ENCODE measurements at regions not wholly inside any gene's neighbourhood (a gene's known extent, or its start where the extent isn't known, plus 50 kb on each side); places are given as distances from the start of the nearest gene placed in this dataset.

GRCh38 chr6:93079061-93079460, 340.3 kb downstream of the EPHA7 start:
- Histone ChIP-seq H3K9ac (replicated peaks in 1 of 4; ENCODE audit: extremely low read depth in 1 of 4, low read depth in 3 of 4, low read length in 3 of 4) (no peak overlapping the region), H3K27ac (ENCODE audit: low read depth, low read length) (no peak overlapping the region), H3K23ac (ENCODE audit: insufficient read length) (no peak overlapping the region), H2BK12ac (ENCODE audit: low read depth, low read length) (no peak overlapping the region), H3K23me2 (ENCODE audit: low read depth, low read length) (no peaks in the 10 kb centered on the region), H3K4me1 (replicated peaks in 1 of 4; ENCODE audit: control insufficient read depth in 3 of 4, insufficient read depth in 4 of 4, low read length in 3 of 4) (peaks cover 0 to 4% (median 0%) of the 10 kb centered on the region in 4 experiments; a peak in 1 of 7 replicates), H2AK5ac (ENCODE audit: low read depth, low read length) (no peak overlapping the region), H4K91ac (replicated peaks; ENCODE audit: insufficient read length, low read length) (no peak overlapping the region), H2BK120ac (replicated peaks; ENCODE audit: low read depth, low read length) (no peak overlapping the region), H2BK5ac (ENCODE audit: low read depth, low read length) (no peak overlapping the region), H4K20me1 (replicated peaks in 1 of 2; ENCODE audit: control insufficient read depth in 1 of 2, insufficient read depth in 2 of 2, low read length in 2 of 2) (no peaks in the 10 kb centered on the region), H2BK20ac (ENCODE audit: low read length) (no peak overlapping the region), H4K5ac (ENCODE audit: insufficient read length, low read depth, low read length) (no peak overlapping the region), H3K56ac (replicated peaks; ENCODE audit: insufficient read length, low read depth, low read length) (no peak overlapping the region), H3K9me3 (ENCODE audit: insufficient read depth in 2 of 2, low read depth in 1 of 2, low read length in 1 of 2) (0 out of 4 replicates have a peak, but pooled peaks cover 0 to 3% of the 10 kb centered on the region in 2 experiments), H3K18ac (ENCODE audit: extremely low read depth, low read length) (no peak overlapping the region), H3K79me2 (ENCODE audit: control insufficient read depth in 1 of 2, insufficient read depth in 2 of 2, low read length in 2 of 2) (no peaks in the 10 kb centered on the region), H3K14ac (ENCODE audit: insufficient read length) (no peak overlapping the region), H3K27me3 (replicated peaks in 1 of 4; ENCODE audit: control insufficient read depth in 3 of 4, extremely low read depth in 1 of 4, insufficient read depth in 3 of 4, low read length in 3 of 4) (no peaks in the 10 kb centered on the region), H3K36me3 (ENCODE audit: control insufficient read depth in 2 of 4, insufficient read depth in 4 of 4, low read length in 3 of 4) (no peaks in the 10 kb centered on the region), H3K79me1 (ENCODE audit: low read depth, low read length) (no peaks in the 10 kb centered on the region), H2AFZ (ENCODE audit: low read length) (no peak overlapping the region), H4K8ac (ENCODE audit: extremely low read depth, insufficient read depth, low read length) (no peak overlapping the region), H2BK15ac (ENCODE audit: low read length) (no peak overlapping the region), H3K4me2 (ENCODE audit: insufficient read depth in 1 of 2, low read depth in 2 of 2, low read length in 2 of 2) (no peak overlapping the region), H3K4ac (replicated peaks; ENCODE audit: insufficient read length, low read depth, low read length) (no peak overlapping the region), H3K4me3 (ENCODE audit: extremely low read depth in 1 of 4, insufficient read depth in 2 of 4, low read depth in 3 of 4, low read length in 4 of 4) (no peak overlapping the region)
- CTCF ChIA-PET (ENCODE audit: partially characterized antibody), result interaction anchor here (1.2 to 1.6 kb wide), 2 partner anchors 35 to 344 kb away, joined by 3 to 5 read pairs; no protein-coding TSS in a partner anchor
- WGBS, 2 experiments (ENCODE audit: extremely low coverage in 1 of 2, insufficient coverage in 1 of 2, insufficient read length in 1 of 2, insufficient replicate concordance in 2 of 2, low coverage in 1 of 2, low lambda C conversion rate in 2 of 2, missing lambda C conversion rate in 1 of 2), result 60% methylated on average over 1 of the region's 1 CpG; no CpG with 5 or more reads in 1 of the 2 experiments
- POLR2A ChIA-PET (ENCODE audit: partially characterized antibody), result no interaction called here
- DNase-seq (ENCODE audit: low read depth in 1 of 2, low spot score in 2 of 2), result peak in 1 of 2 experiments; percentile 29
- TF ChIP-seq NANOG (IDR thresholded peaks at IDR 0.05; ENCODE audit: insufficient read depth, low read depth, low read length, poor library complexity, severe bottlenecking) (no peak), HDAC2 (IDR thresholded peaks at IDR 0.05; ENCODE audit: borderline replicate concordance in 1 of 2, low read depth in 2 of 2, low read length in 2 of 2) (peak in 1 of 2 experiments; percentile 39; a peak in 1 of 4 replicates)
- FAIRE-seq, result peak; percentile 32

All from H1 (cell line).